Nucleus accumbens (tissue), 56 donors: ENCODE measurements at regions not wholly inside any gene's neighbourhood (a gene's known extent, or its start where the extent isn't known, plus 50 kb on each side); places are given as distances from the start of the nearest gene placed in this dataset.

ENCODE experiments used
- DNase-seq, 56 donors: peaks; one replicate each; lab custom pipeline; 2025; lab: John Stamatoyannopoulos, UW

- DNase-seq: no peak
Measured at GRCh38 chr16:48441106-48441505, 55.9 kb upstream of the SIAH1 start.

GRCh38 chr16:48438414-48438813, 53.2 kb upstream of the SIAH1 start:
- DNase-seq: no peak

- DNase-seq: peak in 3 of 56 donors; percentile 2 to 5 (median 3)
Measured at GRCh38 chr16:48435906-48436305, 50.7 kb upstream of the SIAH1 start.

GRCh38 chr16:48435318-48435680, 50.1 kb upstream of the SIAH1 start:
- peak in 1 of 56 donors; percentile 4 for DNase-seq
